ENCODE measurements at regions not wholly inside any gene's neighbourhood (a gene's known extent, or its start where the extent isn't known, plus 50 kb on each side); places are given as distances from the start of the nearest gene placed in this dataset.

- no peaks in the 10 kb centered on the region for H3F3A ChIP-seq (ENCODE audit: low read depth)
- H3K36me3 ChIP-seq (ENCODE audit: insufficient read depth, low read length): no peaks in the 10 kb centered on the region
- H2AFZ ChIP-seq (ENCODE audit: low read length): no peak overlapping the region
- H3K9ac ChIP-seq (ENCODE audit: low read depth, low read length, poor library complexity, severe bottlenecking): no peak overlapping the region
- no peaks in the 10 kb centered on the region for H3K79me2 ChIP-seq (ENCODE audit: insufficient read depth, low read length)
- no peaks in the 10 kb centered on the region for H3K27me3 ChIP-seq (ENCODE audit: insufficient read depth, low read length, poor library complexity, severe bottlenecking)
- H4K20me1 ChIP-seq (ENCODE audit: insufficient read depth, low read length, poor library complexity, severe bottlenecking): no peaks in the 10 kb centered on the region
- H3K4me1 ChIP-seq (ENCODE audit: insufficient read depth, low read length, poor library complexity, severe bottlenecking): peaks cover 18% of the 10 kb centered on the region
- TF ChIP-seq EZH2phosphoT487 (IDR thresholded peaks at IDR 0.05; ENCODE audit: borderline replicate concordance): no peak
- TF ChIP-seq, protein P1, sequence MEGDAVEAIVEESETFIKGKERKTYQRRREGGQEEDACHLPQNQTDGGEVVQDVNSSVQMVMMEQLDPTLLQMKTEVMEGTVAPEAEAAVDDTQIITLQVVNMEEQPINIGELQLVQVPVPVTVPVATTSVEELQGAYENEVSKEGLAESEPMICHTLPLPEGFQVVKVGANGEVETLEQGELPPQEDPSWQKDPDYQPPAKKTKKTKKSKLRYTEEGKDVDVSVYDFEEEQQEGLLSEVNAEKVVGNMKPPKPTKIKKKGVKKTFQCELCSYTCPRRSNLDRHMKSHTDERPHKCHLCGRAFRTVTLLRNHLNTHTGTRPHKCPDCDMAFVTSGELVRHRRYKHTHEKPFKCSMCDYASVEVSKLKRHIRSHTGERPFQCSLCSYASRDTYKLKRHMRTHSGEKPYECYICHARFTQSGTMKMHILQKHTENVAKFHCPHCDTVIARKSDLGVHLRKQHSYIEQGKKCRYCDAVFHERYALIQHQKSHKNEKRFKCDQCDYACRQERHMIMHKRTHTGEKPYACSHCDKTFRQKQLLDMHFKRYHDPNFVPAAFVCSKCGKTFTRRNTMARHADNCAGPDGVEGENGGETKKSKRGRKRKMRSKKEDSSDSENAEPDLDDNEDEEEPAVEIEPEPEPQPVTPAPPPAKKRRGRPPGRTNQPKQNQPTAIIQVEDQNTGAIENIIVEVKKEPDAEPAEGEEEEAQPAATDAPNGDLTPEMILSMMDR (conservative IDR thresholded peaks at IDR 0.05; ENCODE audit: low read length): no peak
- no peak overlapping the region for H3K4me2 ChIP-seq (ENCODE audit: low read depth, low read length, poor library complexity, severe bottlenecking)
- no peak overlapping the region for H3K4me3 ChIP-seq (ENCODE audit: low read length, poor library complexity, severe bottlenecking)
- H3K9me3 ChIP-seq (ENCODE audit: insufficient read depth, low read depth, low read length): no peaks in the 10 kb centered on the region
- H3K9me2 ChIP-seq (replicated peaks; ENCODE audit: low read depth, low read length): no peaks in the 10 kb centered on the region
Observed at GRCh38 chr2:8604262-8604661, 77.6 kb upstream of the ID2 start.

GRCh38 chr2:8605351-8606065 lies 76.3 kb upstream of the ID2 start:
- Histone ChIP-seq H3K4me3 (ENCODE audit: low read length, poor library complexity, severe bottlenecking) (no peak overlapping the region), H4K20me1 (ENCODE audit: insufficient read depth, low read length, poor library complexity, severe bottlenecking) (no peaks in the 10 kb centered on the region), H3K4me1 (ENCODE audit: insufficient read depth, low read length, poor library complexity, severe bottlenecking) (peaks cover 18% of the 10 kb centered on the region), H3K36me3 (ENCODE audit: insufficient read depth, low read length) (no peaks in the 10 kb centered on the region), H3K9me3 (ENCODE audit: insufficient read depth, low read depth, low read length) (peaks cover 3% of the 10 kb centered on the region; the same call in 1 of the 2 replicates), H2AFZ (ENCODE audit: low read length) (no peak overlapping the region), H3K4me2 (ENCODE audit: low read depth, low read length, poor library complexity, severe bottlenecking) (no peak overlapping the region), H3F3A (ENCODE audit: low read depth) (no peaks in the 10 kb centered on the region), H3K79me2 (ENCODE audit: insufficient read depth, low read length) (no peaks in the 10 kb centered on the region), H3K27me3 (ENCODE audit: insufficient read depth, low read length, poor library complexity, severe bottlenecking) (no peaks in the 10 kb centered on the region), H3K9me2 (replicated peaks; ENCODE audit: low read depth, low read length) (no peaks in the 10 kb centered on the region), H3K9ac (ENCODE audit: low read depth, low read length, poor library complexity, severe bottlenecking) (no peak overlapping the region)
- TF ChIP-seq, protein P1 (conservative IDR thresholded peaks at IDR 0.05; ENCODE audit: low read length): no peak
- TF ChIP-seq EZH2phosphoT487 (IDR thresholded peaks at IDR 0.05; ENCODE audit: borderline replicate concordance): no peak

GRCh38 chr2:8606226-8606625 lies 75.6 kb upstream of the ID2 start:
- H3K36me3 ChIP-seq (ENCODE audit: insufficient read depth, low read length): no peaks in the 10 kb centered on the region
- H3K4me2 ChIP-seq (ENCODE audit: low read depth, low read length, poor library complexity, severe bottlenecking): no peak overlapping the region
- no peaks in the 10 kb centered on the region for H4K20me1 ChIP-seq (ENCODE audit: insufficient read depth, low read length, poor library complexity, severe bottlenecking)
- TF ChIP-seq, protein P1 (conservative IDR thresholded peaks at IDR 0.05; ENCODE audit: low read length): no peak
- TF ChIP-seq EZH2phosphoT487 (IDR thresholded peaks at IDR 0.05; ENCODE audit: borderline replicate concordance): no peak
- H3K9me3 ChIP-seq (ENCODE audit: insufficient read depth, low read depth, low read length): peaks cover 4% of the 10 kb centered on the region; the same call in 1 of the 2 replicates
- H3F3A ChIP-seq (ENCODE audit: low read depth): no peaks in the 10 kb centered on the region
- no peaks in the 10 kb centered on the region for H3K79me2 ChIP-seq (ENCODE audit: insufficient read depth, low read length)
- no peak overlapping the region for H3K9ac ChIP-seq (ENCODE audit: low read depth, low read length, poor library complexity, severe bottlenecking)
- H3K27me3 ChIP-seq (ENCODE audit: insufficient read depth, low read length, poor library complexity, severe bottlenecking): no peaks in the 10 kb centered on the region
- H3K9me2 ChIP-seq (replicated peaks; ENCODE audit: low read depth, low read length): no peaks in the 10 kb centered on the region
- H2AFZ ChIP-seq (ENCODE audit: low read length): no peak overlapping the region
- H3K4me3 ChIP-seq (ENCODE audit: low read length, poor library complexity, severe bottlenecking): no peak overlapping the region
- peaks cover 18% of the 10 kb centered on the region for H3K4me1 ChIP-seq (ENCODE audit: insufficient read depth, low read length, poor library complexity, severe bottlenecking)

All from Loucy (cell line).